ENCODE measurements at regions not wholly inside any gene's neighbourhood (a gene's known extent, or its start where the extent isn't known, plus 50 kb on each side); places are given as distances from the start of the nearest gene placed in this dataset.

DNA sequence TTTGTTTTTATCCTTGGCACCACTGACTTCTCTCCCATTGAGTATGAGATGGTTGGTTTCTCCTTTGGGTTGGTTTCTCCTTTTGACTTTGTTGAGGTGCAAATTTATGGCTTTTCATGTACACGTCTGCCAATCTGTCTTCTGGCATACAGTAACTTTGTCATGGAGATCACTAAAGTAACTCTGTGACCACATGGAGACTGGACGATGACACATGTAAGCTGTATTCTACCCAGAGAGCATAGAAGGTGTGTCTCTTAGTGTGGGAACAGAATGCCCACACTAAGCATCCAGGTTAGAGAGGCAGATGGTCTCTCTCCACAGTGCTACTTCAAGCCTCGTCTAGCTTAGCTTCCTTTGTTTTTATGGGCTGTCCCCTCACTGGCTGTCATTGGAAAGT, 897.5 kb downstream of the SUCLG1 start:
- TF ChIP-seq, protein P1, sequence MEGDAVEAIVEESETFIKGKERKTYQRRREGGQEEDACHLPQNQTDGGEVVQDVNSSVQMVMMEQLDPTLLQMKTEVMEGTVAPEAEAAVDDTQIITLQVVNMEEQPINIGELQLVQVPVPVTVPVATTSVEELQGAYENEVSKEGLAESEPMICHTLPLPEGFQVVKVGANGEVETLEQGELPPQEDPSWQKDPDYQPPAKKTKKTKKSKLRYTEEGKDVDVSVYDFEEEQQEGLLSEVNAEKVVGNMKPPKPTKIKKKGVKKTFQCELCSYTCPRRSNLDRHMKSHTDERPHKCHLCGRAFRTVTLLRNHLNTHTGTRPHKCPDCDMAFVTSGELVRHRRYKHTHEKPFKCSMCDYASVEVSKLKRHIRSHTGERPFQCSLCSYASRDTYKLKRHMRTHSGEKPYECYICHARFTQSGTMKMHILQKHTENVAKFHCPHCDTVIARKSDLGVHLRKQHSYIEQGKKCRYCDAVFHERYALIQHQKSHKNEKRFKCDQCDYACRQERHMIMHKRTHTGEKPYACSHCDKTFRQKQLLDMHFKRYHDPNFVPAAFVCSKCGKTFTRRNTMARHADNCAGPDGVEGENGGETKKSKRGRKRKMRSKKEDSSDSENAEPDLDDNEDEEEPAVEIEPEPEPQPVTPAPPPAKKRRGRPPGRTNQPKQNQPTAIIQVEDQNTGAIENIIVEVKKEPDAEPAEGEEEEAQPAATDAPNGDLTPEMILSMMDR (IDR thresholded peaks at IDR 0.05): no peak
- TF ChIP-seq POLR2A (IDR thresholded peaks at IDR 0.05): no peak

All from testis (tissue), 2 donors.